Breast epithelium (tissue), 3 donors: ENCODE measurements at regions not wholly inside any gene's neighbourhood (a gene's known extent, or its start where the extent isn't known, plus 50 kb on each side); places are given as distances from the start of the nearest gene placed in this dataset.

Source experiments
- POLR2A ChIP-seq: fragments of 450-650 bp; IDR thresholded peaks from one replicate; pipeline ENCODE4 v1.6.1; 2016; ENCODE audit warnings: antibody characterized with exemption, mild to moderate bottlenecking, moderate library complexity
- POLR2AphosphoS5 ChIP-seq, 3 donors: sonication (generic); formaldehyde crosslinking; IDR thresholded peaks; one replicate each; pipeline ENCODE4 v1.6.1; 2017; ENCODE audit warnings: antibody characterized with exemption in 3 of 3
- TF ChIP-seq, protein P1 (sequence below), 3 donors: fragments of 450-650 bp; IDR thresholded peaks; one replicate each; pipeline ENCODE4 v1.5.1; 2016 to 2017; ENCODE audit warnings: antibody characterized with exemption in 3 of 3, mild to moderate bottlenecking in 3 of 3, moderate library complexity in 3 of 3

GRCh38 chr10:60522617-60523016 lies 132.9 kb upstream of the ANK3 start:
- TF ChIP-seq POLR2AphosphoS5 (IDR thresholded peaks at IDR 0.05) (no peak), POLR2A (no peak)
- TF ChIP-seq, protein P1, sequence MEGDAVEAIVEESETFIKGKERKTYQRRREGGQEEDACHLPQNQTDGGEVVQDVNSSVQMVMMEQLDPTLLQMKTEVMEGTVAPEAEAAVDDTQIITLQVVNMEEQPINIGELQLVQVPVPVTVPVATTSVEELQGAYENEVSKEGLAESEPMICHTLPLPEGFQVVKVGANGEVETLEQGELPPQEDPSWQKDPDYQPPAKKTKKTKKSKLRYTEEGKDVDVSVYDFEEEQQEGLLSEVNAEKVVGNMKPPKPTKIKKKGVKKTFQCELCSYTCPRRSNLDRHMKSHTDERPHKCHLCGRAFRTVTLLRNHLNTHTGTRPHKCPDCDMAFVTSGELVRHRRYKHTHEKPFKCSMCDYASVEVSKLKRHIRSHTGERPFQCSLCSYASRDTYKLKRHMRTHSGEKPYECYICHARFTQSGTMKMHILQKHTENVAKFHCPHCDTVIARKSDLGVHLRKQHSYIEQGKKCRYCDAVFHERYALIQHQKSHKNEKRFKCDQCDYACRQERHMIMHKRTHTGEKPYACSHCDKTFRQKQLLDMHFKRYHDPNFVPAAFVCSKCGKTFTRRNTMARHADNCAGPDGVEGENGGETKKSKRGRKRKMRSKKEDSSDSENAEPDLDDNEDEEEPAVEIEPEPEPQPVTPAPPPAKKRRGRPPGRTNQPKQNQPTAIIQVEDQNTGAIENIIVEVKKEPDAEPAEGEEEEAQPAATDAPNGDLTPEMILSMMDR (IDR thresholded peaks at IDR 0.05), result no peak
